ENCODE measurements at regions not wholly inside any gene's neighbourhood (a gene's known extent, or its start where the extent isn't known, plus 50 kb on each side); places are given as distances from the start of the nearest gene placed in this dataset.

DNA sequence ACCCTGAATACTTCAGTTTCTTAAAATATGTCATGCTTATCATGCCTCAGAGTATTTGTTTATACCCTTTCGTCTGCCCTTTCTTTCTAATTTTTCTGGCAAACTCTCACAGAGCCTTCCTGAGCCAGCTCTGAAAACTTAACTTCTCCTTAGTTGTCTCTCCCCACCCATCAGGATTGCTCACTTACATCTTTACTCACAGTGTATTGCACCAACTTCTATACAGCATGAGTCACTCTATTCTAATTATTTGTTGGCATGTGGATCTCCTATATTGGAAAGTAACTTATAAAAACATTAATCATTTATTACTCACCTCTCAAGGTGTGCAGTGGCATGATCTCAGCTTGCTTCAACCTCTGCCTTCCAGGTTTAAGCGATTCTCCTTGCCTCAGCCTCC lies 114.9 kb downstream of the FANCF start:
- FAIRE-seq = no peak
- no peak for DNase-seq

DNA sequence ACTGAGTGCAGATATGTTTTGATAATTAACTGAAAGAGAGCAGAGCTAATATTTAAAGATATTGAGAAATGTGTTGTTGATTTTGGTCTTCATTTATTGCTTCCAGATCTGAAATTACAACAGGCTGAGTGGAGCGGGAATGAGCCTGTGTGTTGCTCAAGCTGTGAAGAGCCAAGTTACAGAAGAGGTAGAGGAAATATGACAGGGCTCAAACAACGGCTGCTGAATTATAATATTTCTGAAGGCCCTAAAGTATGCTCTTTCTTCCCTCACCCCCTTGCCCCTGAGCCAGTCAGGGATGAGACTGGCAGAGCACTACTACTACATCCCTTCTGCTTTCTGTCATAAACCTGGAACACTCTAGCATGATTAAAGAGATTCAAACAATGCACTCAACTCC lies 115.6 kb downstream of the FANCF start:
- Histone ChIP-seq H3K27me3 (ENCODE audit: control insufficient read depth, insufficient read depth, low read length) (no peaks in the 10 kb centered on the region), H3K4me1 (ENCODE audit: control insufficient read depth in 2 of 3, insufficient read depth in 2 of 3, low read depth in 1 of 3, low read length in 3 of 3) (no peaks in the 10 kb centered on the region), H3K9ac (ENCODE audit: low read length in 3 of 3) (no peak overlapping the region), H3K36me3 (ENCODE audit: control insufficient read depth in 2 of 3, insufficient read depth in 3 of 3, low read length in 3 of 3) (no peaks in the 10 kb centered on the region), H3K9me3 (ENCODE audit: control insufficient read depth in 2 of 3, insufficient read depth in 1 of 3, low read length in 3 of 3) (no peaks in the 10 kb centered on the region), H3K27ac (ENCODE audit: low read depth in 2 of 2, low read length in 2 of 2) (no peak overlapping the region), H3K4me3 (ENCODE audit: low read length in 3 of 3) (no peak overlapping the region)
- FAIRE-seq (no peak), DNase-seq (no peak)
- intact Hi-C loops (cut with DNase I) = no loop called here
- TF ChIP-seq, protein P1, sequence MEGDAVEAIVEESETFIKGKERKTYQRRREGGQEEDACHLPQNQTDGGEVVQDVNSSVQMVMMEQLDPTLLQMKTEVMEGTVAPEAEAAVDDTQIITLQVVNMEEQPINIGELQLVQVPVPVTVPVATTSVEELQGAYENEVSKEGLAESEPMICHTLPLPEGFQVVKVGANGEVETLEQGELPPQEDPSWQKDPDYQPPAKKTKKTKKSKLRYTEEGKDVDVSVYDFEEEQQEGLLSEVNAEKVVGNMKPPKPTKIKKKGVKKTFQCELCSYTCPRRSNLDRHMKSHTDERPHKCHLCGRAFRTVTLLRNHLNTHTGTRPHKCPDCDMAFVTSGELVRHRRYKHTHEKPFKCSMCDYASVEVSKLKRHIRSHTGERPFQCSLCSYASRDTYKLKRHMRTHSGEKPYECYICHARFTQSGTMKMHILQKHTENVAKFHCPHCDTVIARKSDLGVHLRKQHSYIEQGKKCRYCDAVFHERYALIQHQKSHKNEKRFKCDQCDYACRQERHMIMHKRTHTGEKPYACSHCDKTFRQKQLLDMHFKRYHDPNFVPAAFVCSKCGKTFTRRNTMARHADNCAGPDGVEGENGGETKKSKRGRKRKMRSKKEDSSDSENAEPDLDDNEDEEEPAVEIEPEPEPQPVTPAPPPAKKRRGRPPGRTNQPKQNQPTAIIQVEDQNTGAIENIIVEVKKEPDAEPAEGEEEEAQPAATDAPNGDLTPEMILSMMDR (IDR thresholded peaks at IDR 0.05; ENCODE audit: borderline replicate concordance, extremely low read depth, insufficient read depth) = no peak

More for the DNA sequence above, 114.9 kb downstream of the FANCF start:
- intact Hi-C loops (cut with DNase I) = no loop called here
- H3K36me3 ChIP-seq (ENCODE audit: control insufficient read depth in 2 of 3, insufficient read depth in 3 of 3, low read length in 3 of 3) = no peaks in the 10 kb centered on the region
- TF ChIP-seq, protein P1 (IDR thresholded peaks at IDR 0.05; ENCODE audit: borderline replicate concordance, extremely low read depth, insufficient read depth) = no peak
- no peaks in the 10 kb centered on the region for H3K4me1 ChIP-seq (ENCODE audit: control insufficient read depth in 2 of 3, insufficient read depth in 2 of 3, low read depth in 1 of 3, low read length in 3 of 3)
- H3K9me3 ChIP-seq (ENCODE audit: control insufficient read depth in 2 of 3, insufficient read depth in 1 of 3, low read length in 3 of 3) = no peaks in the 10 kb centered on the region
- H3K9ac ChIP-seq (ENCODE audit: low read length in 3 of 3) = no peak overlapping the region
- H3K27ac ChIP-seq (ENCODE audit: low read depth in 2 of 2, low read length in 2 of 2) = no peak overlapping the region
- H3K4me3 ChIP-seq (ENCODE audit: low read length in 3 of 3) = no peak overlapping the region
- H3K27me3 ChIP-seq (ENCODE audit: control insufficient read depth, insufficient read depth, low read length) = no peaks in the 10 kb centered on the region

DNA sequence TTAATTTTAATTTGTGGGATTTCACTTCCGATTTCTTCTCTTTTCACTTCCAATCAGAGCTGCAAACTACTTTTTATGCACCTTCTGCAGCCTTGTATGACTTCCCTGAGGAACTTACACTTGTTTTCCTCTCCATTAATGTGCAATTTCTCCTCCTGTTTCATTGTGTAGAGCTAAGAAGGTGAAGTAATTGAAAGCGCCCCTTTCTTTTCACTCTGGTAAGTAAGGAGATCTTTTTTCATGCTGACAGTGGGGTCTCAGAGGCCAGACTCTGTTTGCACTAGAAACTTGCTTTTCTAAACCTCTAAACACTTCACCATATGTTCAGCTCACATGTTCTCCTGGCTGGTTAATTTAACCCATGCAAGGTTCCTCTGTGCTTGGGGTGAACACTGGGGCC lies 117.0 kb downstream of the FANCF start:
- no peaks in the 10 kb centered on the region for H3K36me3 ChIP-seq (ENCODE audit: control insufficient read depth in 2 of 3, insufficient read depth in 3 of 3, low read length in 3 of 3)
- H3K9me3 ChIP-seq (ENCODE audit: control insufficient read depth in 2 of 3, insufficient read depth in 1 of 3, low read length in 3 of 3) = no peaks in the 10 kb centered on the region
- no peaks in the 10 kb centered on the region for H3K4me1 ChIP-seq (ENCODE audit: control insufficient read depth in 2 of 3, insufficient read depth in 2 of 3, low read depth in 1 of 3, low read length in 3 of 3)
- no peak overlapping the region for H3K27ac ChIP-seq (ENCODE audit: low read depth in 2 of 2, low read length in 2 of 2)
- FAIRE-seq = no peak
- TF ChIP-seq, protein P1 (IDR thresholded peaks at IDR 0.05; ENCODE audit: borderline replicate concordance, extremely low read depth, insufficient read depth) = no peak
- H3K4me3 ChIP-seq (ENCODE audit: low read length in 3 of 3) = no peak overlapping the region
- H3K9ac ChIP-seq (ENCODE audit: low read length in 3 of 3) = no peak overlapping the region
- DNase-seq = peak in 3 of 5 donors; percentile 24 to 52 (median 29)
- intact Hi-C loops (cut with DNase I) = no loop called here
- no peaks in the 10 kb centered on the region for H3K27me3 ChIP-seq (ENCODE audit: control insufficient read depth, insufficient read depth, low read length)

DNA sequence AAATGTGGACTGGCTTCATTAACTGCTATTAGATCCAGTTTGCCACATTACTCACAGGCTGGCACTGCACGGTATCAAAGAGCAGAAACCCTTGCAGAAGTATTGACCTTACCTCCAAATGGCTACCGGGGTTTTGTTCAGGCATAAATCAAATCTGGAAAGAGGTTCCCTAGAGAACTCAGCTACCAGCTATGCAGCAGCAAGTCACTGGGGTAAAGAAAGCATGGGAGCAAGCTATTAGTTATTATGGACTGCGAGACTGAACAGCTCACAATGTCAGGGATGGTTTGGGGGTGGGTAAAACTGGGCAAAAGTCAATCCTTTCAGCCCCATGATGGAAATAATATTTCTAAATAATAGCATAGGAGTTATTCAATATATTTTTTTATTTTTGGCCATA lies 128.1 kb downstream of the FANCF start:
- no peak overlapping the region for H3K4me3 ChIP-seq (ENCODE audit: low read length in 3 of 3)
- H3K27me3 ChIP-seq (ENCODE audit: control insufficient read depth, insufficient read depth, low read length) = no peaks in the 10 kb centered on the region
- H3K4me1 ChIP-seq (ENCODE audit: control insufficient read depth in 2 of 3, insufficient read depth in 2 of 3, low read depth in 1 of 3, low read length in 3 of 3) = no peaks in the 10 kb centered on the region
- H3K9ac ChIP-seq (ENCODE audit: low read length in 3 of 3) = no peak overlapping the region
- H3K9me3 ChIP-seq (ENCODE audit: control insufficient read depth in 2 of 3, insufficient read depth in 1 of 3, low read length in 3 of 3) = no peaks in the 10 kb centered on the region
- FAIRE-seq (no peak), DNase-seq (no peak)
- intact Hi-C loops (cut with DNase I) = no loop called here
- H3K36me3 ChIP-seq (ENCODE audit: control insufficient read depth in 2 of 3, insufficient read depth in 3 of 3, low read length in 3 of 3) = no peaks in the 10 kb centered on the region
- TF ChIP-seq, protein P1 (IDR thresholded peaks at IDR 0.05; ENCODE audit: borderline replicate concordance, extremely low read depth, insufficient read depth) = no peak
- H3K27ac ChIP-seq (ENCODE audit: low read depth in 2 of 2, low read length in 2 of 2) = no peak overlapping the region

Data from kidney (tissue), 13 donors.